Liver (tissue), 8 donors: ENCODE measurements at regions not wholly inside any gene's neighbourhood (a gene's known extent, or its start where the extent isn't known, plus 50 kb on each side); places are given as distances from the start of the nearest gene placed in this dataset.

Experiments
- DNase-seq: peaks from one replicate; pipeline ENCODE4 v3.0.0-alpha.2; 2017; ENCODE audit warnings: low spot score
- H3K27ac ChIP-seq, 2 donors: one replicate each; pipeline ENCODE4 v1.7.0; 2013; ENCODE audit warnings: inconsistent platforms in 2 of 2, low read length in 2 of 2, control low read depth in 1 of 2, low read depth in 1 of 2, mild to moderate bottlenecking in 1 of 2
- H3K27me3 ChIP-seq, 4 donors: one replicate each; pipeline versions ENCODE4 v1.6.1 to v1.7.0; 2013; ENCODE audit warnings: low read length in 3 of 4, inconsistent platforms in 1 of 4, mild to moderate bottlenecking in 1 of 4, moderate library complexity in 1 of 4; ENCODE audit not compliant: control insufficient read depth in 4 of 4, insufficient read depth in 4 of 4
- H3K36me3 ChIP-seq, 4 donors: one replicate each; pipeline versions ENCODE4 v1.6.1 to v1.7.0; 2013; ENCODE audit warnings: low read length in 3 of 4, mild to moderate bottlenecking in 3 of 4, low read depth in 1 of 4, moderate library complexity in 1 of 4; ENCODE audit not compliant: control insufficient read depth in 4 of 4, insufficient read depth in 3 of 4
- H3K4me1 ChIP-seq, 4 donors: one replicate each; pipeline versions ENCODE4 v1.6.1 to v1.7.0; 2013; ENCODE audit warnings: low read length in 3 of 4, mild to moderate bottlenecking in 3 of 4, moderate library complexity in 1 of 4; ENCODE audit not compliant: control insufficient read depth in 4 of 4, insufficient read depth in 4 of 4
- H3K4me3 ChIP-seq, 3 donors: one replicate each; pipeline versions ENCODE4 v1.6.1 to v1.7.0; 2013; ENCODE audit warnings: low read length in 3 of 3, control low read depth in 1 of 3, low read depth in 1 of 3, mild to moderate bottlenecking in 1 of 3
- H3K9ac ChIP-seq, 2 donors: one replicate each; pipeline ENCODE4 v1.7.0; 2013; ENCODE audit warnings: low read length in 2 of 2, mild to moderate bottlenecking in 2 of 2, moderate library complexity in 2 of 2, control low read depth in 1 of 2, low read depth in 1 of 2
- H3K9me3 ChIP-seq, 4 donors: one replicate each; pipeline versions ENCODE4 v1.6.1 to v1.7.0; 2013; ENCODE audit warnings: low read length in 3 of 4; ENCODE audit not compliant: control insufficient read depth in 4 of 4
- ATF3 ChIP-seq: IDR thresholded peaks from 2 replicates; pipeline ENCODE4 v1.6.1; 2016; ENCODE audit warnings: antibody characterized with exemption
- CTCF ChIP-seq: fragments of 150-350 bp; IDR thresholded peaks from 2 replicates; pipeline ENCODE4 v1.5.1; 2017; ENCODE audit warnings: improper control_type of control experiment, low read depth, low read length; ENCODE audit not compliant: missing input control
- EGR1 ChIP-seq, 2 donors: IDR thresholded peaks; 2 replicates each; pipeline ENCODE4 v1.6.1; 2016 to 2018; ENCODE audit warnings: antibody characterized with exemption in 2 of 2, low read depth in 2 of 2
- FOXA1 ChIP-seq: IDR thresholded peaks from 2 replicates; pipeline ENCODE4 v1.6.1; 2016; ENCODE audit warnings: antibody characterized with exemption
- FOXA2 ChIP-seq: IDR thresholded peaks from 2 replicates; pipeline ENCODE4 v1.6.1; 2016; ENCODE audit warnings: antibody characterized with exemption
- GABPA ChIP-seq, 2 donors: IDR thresholded peaks in 1 of 2; conservative IDR thresholded peaks in 1 of 2; 2 replicates each; pipeline ENCODE4 v1.6.1; 2016; ENCODE audit warnings: antibody characterized with exemption in 2 of 2, mild to moderate bottlenecking in 1 of 2, moderate library complexity in 1 of 2
- HNF4A ChIP-seq, 2 donors: conservative IDR thresholded peaks; 2 replicates each; pipeline ENCODE4 v1.6.1; 2016; ENCODE audit warnings: antibody characterized with exemption in 2 of 2, mild to moderate bottlenecking in 2 of 2
- HNF4G ChIP-seq: IDR thresholded peaks from 2 replicates; pipeline ENCODE4 v1.6.1; 2016; ENCODE audit warnings: antibody characterized with exemption
- MAX ChIP-seq: IDR thresholded peaks from 2 replicates; pipeline ENCODE4 v1.6.1; 2016; ENCODE audit warnings: antibody characterized with exemption
- NR2F2 ChIP-seq: IDR thresholded peaks from 2 replicates; pipeline ENCODE4 v1.6.1; 2016; ENCODE audit warnings: antibody characterized with exemption
- REST ChIP-seq: IDR thresholded peaks from 2 replicates; pipeline ENCODE4 v1.6.1; 2016; ENCODE audit warnings: antibody characterized with exemption, mild to moderate bottlenecking
- RXRA ChIP-seq, 2 donors: IDR thresholded peaks; 2 replicates each; pipeline ENCODE4 v1.6.1; 2017 to 2018; ENCODE audit warnings: antibody characterized with exemption in 2 of 2, mild to moderate bottlenecking in 1 of 2
- SP1 ChIP-seq: IDR thresholded peaks from 2 replicates; pipeline ENCODE4 v1.6.1; 2018; ENCODE audit warnings: antibody characterized with exemption, mild to moderate bottlenecking
- YY1 ChIP-seq: IDR thresholded peaks from 2 replicates; pipeline ENCODE4 v1.6.1; 2016; ENCODE audit warnings: antibody characterized with exemption, mild to moderate bottlenecking
- WGBS: extraction: QIAGEN DNeasy Blood & Tissue Kit; methylation state at CpG from one replicate; pipeline ENCODE4 v1.1.7; 2013; 5-methylcytosine and 5-hydroxymethylcytosine counted together
- donor health status: healthy.
- donor health status: healthy.
- donor health status: healthy.
- donor health status: healthy.
- donor health status: healthy.

- Histone ChIP-seq H3K4me1 (no peaks in the 10 kb centered on the region), H3K36me3 (no peaks in the 10 kb centered on the region), H3K9me3 (no peaks in the 10 kb centered on the region), H3K4me3 (no peak overlapping the region), H3K27ac (no peak overlapping the region), H3K27me3 (no peaks in the 10 kb centered on the region), H3K9ac (no peak overlapping the region)
- 59% methylated on average over 6 of the region's 6 CpGs for WGBS
- DNase-seq, result no peak
- TF ChIP-seq FOXA2 (no peak), CTCF (no peak), NR2F2 (no peak), HNF4G (no peak), REST (no peak), SP1 (no peak), HNF4A (conservative IDR thresholded peaks at IDR 0.05) (no peak)
Measured at GRCh38 chr20:60302875-60303274, 344.7 kb downstream of the CDH26 start.

- no peaks in the 10 kb centered on the region for H3K27me3 ChIP-seq
- no peak overlapping the region for H3K9ac ChIP-seq
- no peaks in the 10 kb centered on the region for H3K9me3 ChIP-seq
- no peaks in the 10 kb centered on the region for H3K36me3 ChIP-seq
- WGBS, result 76% methylated on average over 7 of the region's 7 CpGs
- DNase-seq, result no peak
- H3K4me3 ChIP-seq, result no peak overlapping the region
- no peak overlapping the region for H3K27ac ChIP-seq
- no peak for TF ChIP-seq MAX
- TF ChIP-seq NR2F2, result no peak
- TF ChIP-seq HNF4A (conservative IDR thresholded peaks at IDR 0.05), result no peak
- TF ChIP-seq REST, result no peak
- TF ChIP-seq RXRA (IDR thresholded peaks at IDR 0.05), result no peak
- no peak for TF ChIP-seq ATF3
- TF ChIP-seq SP1, result no peak
- no peak for TF ChIP-seq GABPA (IDR thresholded peaks at IDR 0.05 in 1 of 2, conservative IDR thresholded peaks at IDR 0.05 in 1 of 2)
- no peak for TF ChIP-seq YY1
- no peak for TF ChIP-seq HNF4G
- TF ChIP-seq CTCF, result no peak
- TF ChIP-seq FOXA1, result no peak
- no peak for TF ChIP-seq EGR1 (IDR thresholded peaks at IDR 0.05; ENCODE audit: low read depth in 2 of 2)
- TF ChIP-seq FOXA2, result no peak
- no peaks in the 10 kb centered on the region for H3K4me1 ChIP-seq
Measured at GRCh38 chr20:60304026-60304590, 345.9 kb downstream of the CDH26 start.
